ENCODE measurements at regions not wholly inside any gene's neighbourhood (a gene's known extent, or its start where the extent isn't known, plus 50 kb on each side); places are given as distances from the start of the nearest gene placed in this dataset.
A peak's percentile ranks its signal among the peaks of the same experiment; 100 is the strongest.

DNA sequence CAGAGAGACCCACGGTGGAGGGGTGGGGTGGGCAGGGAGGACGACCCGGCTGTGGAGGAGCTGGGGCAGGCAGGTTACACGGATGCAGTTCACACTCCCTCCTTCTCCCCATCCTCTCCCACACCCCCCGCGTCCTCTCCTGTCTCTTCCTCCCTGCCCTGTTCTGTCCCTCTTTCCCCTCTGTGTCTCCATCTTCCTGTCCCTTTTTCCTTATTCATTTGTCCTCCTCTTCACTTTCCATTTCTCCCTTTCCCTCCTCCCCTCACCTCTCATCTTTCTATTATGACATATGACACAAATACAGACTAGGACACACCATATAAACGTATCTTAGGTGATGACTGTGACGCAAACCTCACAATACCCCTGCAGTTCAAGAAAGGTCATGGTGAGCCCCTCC lies 96.6 kb downstream of the SCGB2B2 start:
- Histone ChIP-seq H3K36me3 (no peaks in the 10 kb centered on the region), H3K27me3 (peaks cover 0 to 31% (median 0%) of the 10 kb centered on the region in 4 donors), H3K4me1 (peaks cover 0 to 6% (median 0%) of the 10 kb centered on the region in 4 donors), H3K9me3 (no peaks in the 10 kb centered on the region), H3K4me3 (no peak overlapping the region), H3K27ac (replicated peaks in 1 of 4) (no peak overlapping the region)
- TF ChIP-seq, protein P1, sequence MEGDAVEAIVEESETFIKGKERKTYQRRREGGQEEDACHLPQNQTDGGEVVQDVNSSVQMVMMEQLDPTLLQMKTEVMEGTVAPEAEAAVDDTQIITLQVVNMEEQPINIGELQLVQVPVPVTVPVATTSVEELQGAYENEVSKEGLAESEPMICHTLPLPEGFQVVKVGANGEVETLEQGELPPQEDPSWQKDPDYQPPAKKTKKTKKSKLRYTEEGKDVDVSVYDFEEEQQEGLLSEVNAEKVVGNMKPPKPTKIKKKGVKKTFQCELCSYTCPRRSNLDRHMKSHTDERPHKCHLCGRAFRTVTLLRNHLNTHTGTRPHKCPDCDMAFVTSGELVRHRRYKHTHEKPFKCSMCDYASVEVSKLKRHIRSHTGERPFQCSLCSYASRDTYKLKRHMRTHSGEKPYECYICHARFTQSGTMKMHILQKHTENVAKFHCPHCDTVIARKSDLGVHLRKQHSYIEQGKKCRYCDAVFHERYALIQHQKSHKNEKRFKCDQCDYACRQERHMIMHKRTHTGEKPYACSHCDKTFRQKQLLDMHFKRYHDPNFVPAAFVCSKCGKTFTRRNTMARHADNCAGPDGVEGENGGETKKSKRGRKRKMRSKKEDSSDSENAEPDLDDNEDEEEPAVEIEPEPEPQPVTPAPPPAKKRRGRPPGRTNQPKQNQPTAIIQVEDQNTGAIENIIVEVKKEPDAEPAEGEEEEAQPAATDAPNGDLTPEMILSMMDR (IDR thresholded peaks at IDR 0.05): no peak
- no peak for TF ChIP-seq POLR2AphosphoS5 (IDR thresholded peaks at IDR 0.05)
- no peak for TF ChIP-seq POLR2A (IDR thresholded peaks at IDR 0.05; ENCODE audit: low read depth)
- no peak for TF ChIP-seq EP300 (IDR thresholded peaks at IDR 0.05)
- no peak for DNase-seq (ENCODE audit: extremely low spot score)
- 65% methylated on average over 8 of the region's 8 CpGs for WGBS
- intact Hi-C loops (cut with DNase I): no loop called here

DNA sequence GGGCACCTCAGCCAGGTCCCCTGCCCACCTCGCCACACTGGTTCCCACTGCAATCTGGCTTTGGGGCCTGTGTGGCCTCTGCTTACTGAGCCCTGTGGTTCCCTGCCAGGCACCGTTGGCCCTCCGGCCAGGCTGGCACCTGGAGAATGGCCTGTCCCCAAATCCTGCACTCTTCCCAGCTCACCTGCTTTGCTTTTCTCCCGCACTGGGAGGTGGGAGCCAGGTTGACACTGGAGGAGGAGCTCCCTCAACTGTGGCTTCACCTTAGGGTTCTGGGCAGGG lies 97.0 kb downstream of the SCGB2B2 start:
- DNase-seq (ENCODE audit: extremely low spot score): peak; percentile 87
- H3K9me3 ChIP-seq: no peaks in the 10 kb centered on the region
- no peak overlapping the region for H3K27ac ChIP-seq (replicated peaks in 1 of 4)
- no peaks in the 10 kb centered on the region for H3K36me3 ChIP-seq
- no CpG with 5 or more reads among the region's 4 CpGs for WGBS
- intact Hi-C loops (cut with DNase I): no loop called here
- no peak for TF ChIP-seq POLR2AphosphoS5 (IDR thresholded peaks at IDR 0.05)
- no peak for TF ChIP-seq EP300 (IDR thresholded peaks at IDR 0.05)
- TF ChIP-seq, protein P1 (IDR thresholded peaks at IDR 0.05): no peak
- no peak for TF ChIP-seq POLR2A (IDR thresholded peaks at IDR 0.05; ENCODE audit: low read depth)
- H3K27me3 ChIP-seq: peaks cover 0 to 31% (median 0%) of the 10 kb centered on the region in 4 donors
- peaks cover 0 to 6% (median 0%) of the 10 kb centered on the region in 4 donors for H3K4me1 ChIP-seq
- no peak overlapping the region for H3K4me3 ChIP-seq

DNA sequence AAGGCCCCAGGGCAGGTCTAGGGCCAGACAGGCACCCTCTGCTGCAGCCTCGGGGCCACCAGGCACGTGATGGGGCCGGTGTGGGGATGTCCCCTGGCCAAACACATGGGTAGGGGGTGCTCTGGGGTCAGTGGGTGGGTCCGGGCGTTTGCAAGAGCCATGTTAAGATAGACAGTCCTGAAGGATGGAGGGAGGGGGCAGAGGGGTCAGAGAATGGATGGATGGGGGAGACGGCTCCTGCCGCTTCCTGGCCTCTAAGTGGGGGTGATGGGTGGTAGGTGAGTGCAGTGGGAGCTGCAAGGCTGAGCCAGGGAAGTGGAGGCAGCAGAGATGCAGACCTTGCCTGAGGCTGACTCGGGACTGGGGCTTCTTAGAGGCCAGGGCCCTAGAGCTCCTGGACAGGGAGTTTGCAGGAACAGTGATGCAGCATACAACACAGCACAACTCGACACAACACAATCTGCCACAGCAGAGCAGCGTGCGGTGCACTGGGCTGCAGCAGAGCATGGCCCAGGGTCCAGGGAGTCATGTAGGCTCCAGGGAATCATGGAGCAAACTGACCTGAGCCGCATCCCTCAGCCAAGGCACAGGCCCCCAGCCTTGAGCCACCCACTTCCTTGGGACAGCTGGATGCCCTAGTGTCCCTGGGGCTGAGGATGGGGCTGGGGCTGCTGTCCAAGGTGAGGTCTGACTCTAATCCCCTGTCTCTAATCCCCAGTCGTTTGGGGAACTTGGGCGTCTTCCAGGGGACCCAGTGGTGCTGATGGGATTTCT lies 97.5 kb downstream of the SCGB2B2 start:
- intact Hi-C loops (cut with DNase I): no loop called here
- Histone ChIP-seq H3K27ac (replicated peaks in 1 of 4) (no peak overlapping the region), H3K4me1 (peaks cover 0 to 6% (median 0%) of the 10 kb centered on the region in 4 donors), H3K9me3 (no peaks in the 10 kb centered on the region), H3K4me3 (no peak overlapping the region), H3K27me3 (peaks cover 0 to 31% (median 0%) of the 10 kb centered on the region in 4 donors), H3K36me3 (no peaks in the 10 kb centered on the region)
- peak; percentile 74 for DNase-seq (ENCODE audit: extremely low spot score)
- TF ChIP-seq POLR2AphosphoS5 (IDR thresholded peaks at IDR 0.05): no peak
- TF ChIP-seq, protein P1 (IDR thresholded peaks at IDR 0.05): no peak
- 76% methylated on average over 9 of the region's 14 CpGs for WGBS

DNA sequence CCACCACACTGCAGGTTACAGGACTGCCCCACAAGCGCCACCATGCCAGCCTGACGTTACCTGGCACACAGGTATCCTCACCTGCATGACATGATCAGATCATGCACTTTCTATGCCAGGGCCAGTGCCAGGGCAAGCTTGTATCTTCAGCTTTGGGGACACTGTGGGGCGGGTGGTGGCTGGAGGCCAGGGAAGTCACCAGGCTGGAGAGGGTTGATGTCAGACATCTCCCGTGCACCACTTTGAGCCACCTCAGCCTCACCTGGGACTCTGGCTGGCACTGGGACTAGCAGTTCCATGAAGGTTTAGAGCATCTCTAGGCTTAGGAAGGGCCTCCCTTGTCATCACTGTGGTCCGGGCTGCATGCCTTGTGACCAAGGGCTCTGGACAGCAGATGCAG lies 97.2 kb downstream of the WTIP start:
- TF ChIP-seq POLR2A (IDR thresholded peaks at IDR 0.05; ENCODE audit: low read depth): no peak
- TF ChIP-seq, protein P1 (IDR thresholded peaks at IDR 0.05): no peak
- no peak for TF ChIP-seq POLR2AphosphoS5 (IDR thresholded peaks at IDR 0.05)
- no peak for TF ChIP-seq EP300 (IDR thresholded peaks at IDR 0.05)
- Histone ChIP-seq H3K4me1 (peaks cover 0 to 6% (median 0%) of the 10 kb centered on the region in 4 donors), H3K27me3 (peaks cover 0 to 31% (median 0%) of the 10 kb centered on the region in 4 donors), H3K36me3 (no peaks in the 10 kb centered on the region), H3K9me3 (no peaks in the 10 kb centered on the region), H3K27ac (replicated peaks in 1 of 4) (no peak overlapping the region), H3K4me3 (no peak overlapping the region)
- intact Hi-C loops (cut with DNase I): no loop called here
- WGBS: 67% methylated on average over 3 of the region's 5 CpGs
- peak; percentile 79 for DNase-seq (ENCODE audit: extremely low spot score)

DNA sequence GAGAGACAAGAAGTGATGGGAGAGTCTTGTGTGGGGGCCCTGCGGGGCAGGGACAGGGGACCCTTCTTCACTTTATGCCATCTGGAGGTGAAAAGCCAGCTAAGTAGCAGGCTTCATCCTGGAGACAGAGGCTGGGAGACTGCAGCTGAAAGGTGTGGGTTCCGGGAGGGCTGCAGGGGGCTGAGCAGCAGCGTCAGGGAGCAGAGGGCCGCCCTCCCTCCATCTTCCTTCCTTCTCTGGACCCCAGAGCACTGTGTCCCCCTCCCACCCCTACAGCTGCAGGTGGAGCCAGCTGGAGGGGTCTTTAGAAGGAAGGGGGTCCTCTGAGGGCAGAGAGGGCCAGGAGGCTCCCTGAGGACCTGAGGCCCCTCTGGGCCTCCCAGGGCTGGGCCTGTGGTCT lies 96.6 kb downstream of the WTIP start:
- Histone ChIP-seq H3K9me3 (no peaks in the 10 kb centered on the region), H3K27me3 (peaks cover 0 to 31% (median 0%) of the 10 kb centered on the region in 4 donors), H3K4me1 (peaks cover 0 to 6% (median 0%) of the 10 kb centered on the region in 4 donors), H3K4me3 (no peak overlapping the region), H3K36me3 (no peaks in the 10 kb centered on the region), H3K27ac (replicated peaks in 1 of 4) (no peak overlapping the region)
- 87% methylated on average over 2 of the region's 4 CpGs for WGBS
- intact Hi-C loops (cut with DNase I): no loop called here
- peak; percentile 74 for DNase-seq (ENCODE audit: extremely low spot score)
- TF ChIP-seq POLR2A (IDR thresholded peaks at IDR 0.05; ENCODE audit: low read depth) (no peak), EP300 (IDR thresholded peaks at IDR 0.05) (no peak), POLR2AphosphoS5 (IDR thresholded peaks at IDR 0.05) (no peak)

Measured in esophagus muscularis mucosa (tissue), 4 donors.